Stimulated activated CD4-positive, alpha-beta T cell treated with anti-CD3 and anti-CD28 coated beads, TNF-alpha, amount 100 ng/mL, for 1 hour (primary cell): ENCODE measurements at regions not wholly inside any gene's neighbourhood (a gene's known extent, or its start where the extent isn't known, plus 50 kb on each side); places are given as distances from the start of the nearest gene placed in this dataset.
"Not testable (repeated sequence)": the region's sequence is repeated elsewhere in the genome, so short reads cannot be mapped to it uniquely, and the experiment has no call there.

ENCODE experiments used
- DNase-seq, 3 donors: peaks; one replicate each; pipeline ENCODE4 v3.0.0-alpha.2; 2020; ENCODE audit warnings: low read depth in 3 of 3, low spot score in 1 of 3

GRCh38 chr10:118423800-118424442 is 81.8 kb upstream of the FAM204A start:
- peak in 2 of 3 donors; percentile 1 to 13 for DNase-seq

- no peak for DNase-seq
Observed at GRCh38 chr10:118422241-118422640, 80.1 kb upstream of the FAM204A start.

- not testable (repeated sequence) for DNase-seq
Observed at GRCh38 chr10:118420049-118420448, 77.9 kb upstream of the FAM204A start.

GRCh38 chr10:118412932-118413331 is 70.8 kb upstream of the FAM204A start:
- DNase-seq: no peak

- DNase-seq: no peak
Observed at GRCh38 chr10:118412132-118412760, 70.1 kb upstream of the FAM204A start.

GRCh38 chr10:118409295-118409694 is 67.2 kb upstream of the FAM204A start:
- DNase-seq: no peak

GRCh38 chr10:118408181-118408580 is 66.1 kb upstream of the FAM204A start:
- DNase-seq: no peak

GRCh38 chr10:118407777-118408176 is 65.7 kb upstream of the FAM204A start:
- no peak for DNase-seq

- DNase-seq: no peak
Observed at GRCh38 chr10:118407026-118407425, 64.9 kb upstream of the FAM204A start.

GRCh38 chr10:118405928-118406327 is 63.8 kb upstream of the FAM204A start:
- DNase-seq: no peak

GRCh38 chr10:118403967-118404366 is 61.8 kb upstream of the FAM204A start:
- no peak for DNase-seq

- DNase-seq: no peak
Observed at GRCh38 chr10:118401708-118402193, 59.6 kb upstream of the FAM204A start.

GRCh38 chr10:118397391-118397790 is 55.3 kb upstream of the FAM204A start:
- DNase-seq: no peak

GRCh38 chr10:118395947-118396346 is 53.8 kb upstream of the FAM204A start:
- DNase-seq: no peak

GRCh38 chr10:118394301-118395200 is 52.4 kb upstream of the FAM204A start:
- no peak for DNase-seq

GRCh38 chr10:118392761-118393160 is 50.6 kb upstream of the FAM204A start:
- no peak for DNase-seq
